DOHH2 (cell line): ENCODE measurements at regions not wholly inside any gene's neighbourhood (a gene's known extent, or its start where the extent isn't known, plus 50 kb on each side); places are given as distances from the start of the nearest gene placed in this dataset.

ENCODE experiments used
- H3F3A ChIP-seq: fragments of 200-600 bp; sonication (generic), shearing (Covaris generic); 2 replicates; pipeline ENCODE4 v1.6.0; 2016; ENCODE audit warnings: antibody characterized with exemption, mild to moderate bottlenecking; ENCODE audit not compliant: control insufficient read depth, insufficient read depth
- H3K27ac ChIP-seq: fragments of 200-600 bp; sonication (generic); 2 replicates; pipeline ENCODE4 v1.5.1; 2014; ENCODE audit warnings: low read depth, mild to moderate bottlenecking, low read length, moderate library complexity
- H3K27me3 ChIP-seq: fragments of 200-600 bp; sonication (generic); 2 replicates; pipeline ENCODE4 v1.6.1; 2014; ENCODE audit warnings: mild to moderate bottlenecking, low read length, mixed read lengths; ENCODE audit not compliant: control insufficient read depth
- H3K36me3 ChIP-seq: fragments of 200-600 bp; sonication (generic); 2 replicates; pipeline ENCODE4 v1.6.1; 2014; ENCODE audit warnings: mild to moderate bottlenecking, low read length, moderate library complexity, mixed read lengths; ENCODE audit not compliant: control insufficient read depth
- H3K4me1 ChIP-seq: fragments of 200-600 bp; sonication (generic); 2 replicates; pipeline ENCODE4 v1.6.1; 2014; ENCODE audit warnings: mild to moderate bottlenecking, low read length, mixed read lengths; ENCODE audit not compliant: control insufficient read depth
- H3K4me2 ChIP-seq: fragments of 200-600 bp; sonication (generic); 2 replicates; pipeline ENCODE4 v1.6.0; 2014; ENCODE audit warnings: mild to moderate bottlenecking, low read length, moderate library complexity
- H3K4me3 ChIP-seq: fragments of 200-600 bp; sonication (generic); 2 replicates; pipeline ENCODE4 v1.5.1; 2014; ENCODE audit warnings: mild to moderate bottlenecking, low read length, mixed read lengths
- H3K79me2 ChIP-seq: fragments of 200-600 bp; sonication (generic); 2 replicates; pipeline ENCODE4 v1.6.1; 2014; ENCODE audit warnings: mild to moderate bottlenecking, low read length, mixed read lengths; ENCODE audit not compliant: control insufficient read depth
- H3K9me2 ChIP-seq: fragments of 200-600 bp; sonication (generic); replicated peaks from 2 replicates; pipeline ENCODE4 v1.6.1; 2014; ENCODE audit warnings: mild to moderate bottlenecking, low read length, mixed read lengths; ENCODE audit not compliant: control insufficient read depth
- H3K9me3 ChIP-seq: fragments of 200-600 bp; sonication (generic); 2 replicates; pipeline ENCODE4 v1.6.1; 2014; ENCODE audit warnings: antibody characterized with exemption, low read length, mixed read lengths; ENCODE audit not compliant: control insufficient read depth, insufficient read depth
- H4K20me1 ChIP-seq: fragments of 200-600 bp; sonication (generic); 2 replicates; pipeline ENCODE4 v1.6.0; 2014; ENCODE audit warnings: low read depth, mild to moderate bottlenecking, antibody characterized with exemption, low read length, moderate library complexity; ENCODE audit not compliant: control insufficient read depth, insufficient read depth
- EZH2phosphoT487 ChIP-seq: fragments of 200-600 bp; sonication (generic); IDR thresholded peaks from 2 replicates; pipeline ENCODE4 v1.6.1; 2017; ENCODE audit warnings: borderline replicate concordance, mild to moderate bottlenecking, antibody characterized with exemption, low read length, moderate library complexity, mixed read lengths
- TF ChIP-seq, protein P1 (sequence below): fragments of 200-600 bp; sonication (generic); IDR thresholded peaks from one replicate; pipeline ENCODE4 v1.5.1; 2014; ENCODE audit warnings: antibody characterized with exemption, mild to moderate bottlenecking, low read depth, low read length; ENCODE audit not compliant: poor library complexity, severe bottlenecking

GRCh38 chr1:221227872-221228337 is 348.7 kb downstream of the HLX start:
- H3K4me3 ChIP-seq = no peak overlapping the region
- H3K27ac ChIP-seq = no peak overlapping the region
- H3K4me1 ChIP-seq = no peaks in the 10 kb centered on the region
- TF ChIP-seq, protein P1, sequence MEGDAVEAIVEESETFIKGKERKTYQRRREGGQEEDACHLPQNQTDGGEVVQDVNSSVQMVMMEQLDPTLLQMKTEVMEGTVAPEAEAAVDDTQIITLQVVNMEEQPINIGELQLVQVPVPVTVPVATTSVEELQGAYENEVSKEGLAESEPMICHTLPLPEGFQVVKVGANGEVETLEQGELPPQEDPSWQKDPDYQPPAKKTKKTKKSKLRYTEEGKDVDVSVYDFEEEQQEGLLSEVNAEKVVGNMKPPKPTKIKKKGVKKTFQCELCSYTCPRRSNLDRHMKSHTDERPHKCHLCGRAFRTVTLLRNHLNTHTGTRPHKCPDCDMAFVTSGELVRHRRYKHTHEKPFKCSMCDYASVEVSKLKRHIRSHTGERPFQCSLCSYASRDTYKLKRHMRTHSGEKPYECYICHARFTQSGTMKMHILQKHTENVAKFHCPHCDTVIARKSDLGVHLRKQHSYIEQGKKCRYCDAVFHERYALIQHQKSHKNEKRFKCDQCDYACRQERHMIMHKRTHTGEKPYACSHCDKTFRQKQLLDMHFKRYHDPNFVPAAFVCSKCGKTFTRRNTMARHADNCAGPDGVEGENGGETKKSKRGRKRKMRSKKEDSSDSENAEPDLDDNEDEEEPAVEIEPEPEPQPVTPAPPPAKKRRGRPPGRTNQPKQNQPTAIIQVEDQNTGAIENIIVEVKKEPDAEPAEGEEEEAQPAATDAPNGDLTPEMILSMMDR = no peak
- no peak for TF ChIP-seq EZH2phosphoT487
- H3K36me3 ChIP-seq = no peaks in the 10 kb centered on the region
- H3K9me2 ChIP-seq = no peaks in the 10 kb centered on the region
- H4K20me1 ChIP-seq = no peaks in the 10 kb centered on the region
- no peaks in the 10 kb centered on the region for H3K27me3 ChIP-seq
- H3K79me2 ChIP-seq = no peaks in the 10 kb centered on the region
- H3K9me3 ChIP-seq = no peaks in the 10 kb centered on the region; the same call in 1 of the 2 replicates
- no peaks in the 10 kb centered on the region for H3F3A ChIP-seq
- H3K4me2 ChIP-seq = no peak overlapping the region

GRCh38 chr1:221228594-221228993 is 349.4 kb downstream of the HLX start:
- Histone ChIP-seq H3K79me2 (no peaks in the 10 kb centered on the region), H3K4me1 (no peaks in the 10 kb centered on the region), H4K20me1 (no peaks in the 10 kb centered on the region), H3K9me3 (no peaks in the 10 kb centered on the region; the same call in 1 of the 2 replicates), H3K36me3 (no peaks in the 10 kb centered on the region), H3K4me2 (no peak overlapping the region), H3F3A (no peaks in the 10 kb centered on the region), H3K4me3 (no peak overlapping the region), H3K9me2 (no peaks in the 10 kb centered on the region), H3K27me3 (no peaks in the 10 kb centered on the region), H3K27ac (no peak overlapping the region)
- no peak for TF ChIP-seq EZH2phosphoT487
- TF ChIP-seq, protein P1 = no peak

DNA sequence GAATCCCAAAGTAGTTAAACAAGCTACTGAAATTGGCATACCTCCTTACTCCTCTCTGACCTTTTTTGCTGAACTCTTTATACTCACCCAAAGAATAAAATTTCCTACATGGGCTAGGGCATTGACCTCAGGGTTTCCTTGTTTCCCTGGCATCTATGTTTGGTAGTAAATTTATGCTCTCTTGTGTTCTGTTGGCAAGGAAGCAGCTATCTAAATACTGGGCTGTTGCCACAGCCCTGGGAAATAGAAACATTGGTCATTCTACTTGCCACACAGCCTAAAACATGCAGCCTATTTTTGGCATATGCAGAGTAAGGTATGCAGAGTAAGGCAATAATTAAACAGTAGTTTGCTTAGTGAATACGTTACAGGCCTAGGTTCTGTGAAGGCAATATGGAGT is 351.4 kb downstream of the HLX start:
- Histone ChIP-seq H3K79me2 (no peaks in the 10 kb centered on the region), H3K4me2 (no peak overlapping the region), H3F3A (no peaks in the 10 kb centered on the region), H3K9me2 (no peaks in the 10 kb centered on the region), H3K4me3 (no peak overlapping the region), H4K20me1 (no peaks in the 10 kb centered on the region), H3K27me3 (no peaks in the 10 kb centered on the region), H3K4me1 (no peaks in the 10 kb centered on the region), H3K9me3 (no peaks in the 10 kb centered on the region), H3K27ac (no peak overlapping the region), H3K36me3 (no peaks in the 10 kb centered on the region)
- TF ChIP-seq, protein P1 = no peak
- TF ChIP-seq EZH2phosphoT487 = no peak
